RWPE2 (cell line): ENCODE measurements at regions not wholly inside any gene's neighbourhood (a gene's known extent, or its start where the extent isn't known, plus 50 kb on each side); places are given as distances from the start of the nearest gene placed in this dataset.
A peak's percentile ranks its signal among the peaks of the same experiment; 100 is the strongest.

Experiments used
- ATAC-seq: fragments of 200-7000 bp; cut with Tn5 transposase; 3 replicates; pipeline ENCODE4 v1.9.1; 2021; ENCODE audit warnings: low read depth
- DNase-seq: peaks from one replicate; pipeline ENCODE4 v3.0.0-alpha.2; 2020; ENCODE audit warnings: low spot score
- H3K27ac ChIP-seq: fragments of 450-650 bp; 2 replicates; pipeline ENCODE4 v1.5.1; 2017; ENCODE audit warnings: mild to moderate bottlenecking; ENCODE audit not compliant: poor library complexity, severe bottlenecking
- H3K27me3 ChIP-seq: fragments of 250-450 bp; sonication (Bioruptor Pico); 2 replicates; pipeline ENCODE4 v1.5.1; 2021; ENCODE audit warnings: mild to moderate bottlenecking, moderate library complexity; ENCODE audit not compliant: insufficient read depth, poor library complexity, severe bottlenecking
- H3K36me3 ChIP-seq: fragments of 250-450 bp; sonication (Bioruptor Pico); 2 replicates; pipeline ENCODE4 v1.5.1; 2020; ENCODE audit warnings: low read depth, mild to moderate bottlenecking, moderate library complexity
- H3K4me1 ChIP-seq: fragments of 250-450 bp; sonication (Bioruptor Pico); 2 replicates; pipeline ENCODE4 v1.5.1; 2021; ENCODE audit warnings: mild to moderate bottlenecking, moderate library complexity; ENCODE audit not compliant: insufficient read depth, poor library complexity, severe bottlenecking
- H3K4me3 ChIP-seq: fragments of 250-450 bp; sonication (Bioruptor Pico); 2 replicates; pipeline ENCODE4 v1.5.1; 2021; ENCODE audit warnings: mild to moderate bottlenecking, moderate library complexity; ENCODE audit not compliant: severe bottlenecking
- H3K9me3 ChIP-seq: fragments of 250-450 bp; sonication (Bioruptor Pico); 2 replicates; pipeline ENCODE4 v1.5.1; 2021; ENCODE audit warnings: mild to moderate bottlenecking, moderate library complexity; ENCODE audit not compliant: severe bottlenecking
- TF ChIP-seq, protein P1 (sequence below): fragments of 450-650 bp; IDR thresholded peaks from one replicate; pipeline ENCODE4 v1.5.1; 2017; ENCODE audit warnings: mild to moderate bottlenecking, moderate library complexity; ENCODE audit not compliant: poor library complexity, severe bottlenecking

DNA sequence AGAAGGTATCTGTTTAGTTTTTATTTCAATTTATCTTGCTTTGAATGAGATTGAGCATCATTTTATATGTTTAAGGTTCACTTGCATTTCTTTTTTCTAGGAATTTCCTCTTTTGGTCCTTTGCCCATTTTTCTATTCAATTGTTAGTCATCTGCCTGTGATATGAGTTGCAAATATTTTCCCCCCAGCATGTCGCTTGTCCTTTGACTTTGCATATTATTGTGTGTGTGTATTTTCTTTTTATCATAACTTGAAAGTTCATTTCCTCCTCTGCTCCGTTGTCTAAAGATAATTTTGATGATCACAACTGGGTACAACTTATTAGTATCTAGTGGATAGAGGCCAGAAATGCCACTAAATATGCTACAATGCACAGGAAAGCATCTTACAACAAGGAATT, 132.7 kb upstream of the MDFIC start:
- peaks cover 16% of the 10 kb centered on the region for H3K4me1 ChIP-seq
- no peaks in the 10 kb centered on the region for H3K27me3 ChIP-seq
- no peaks in the 10 kb centered on the region for H3K9me3 ChIP-seq
- no peak for DNase-seq
- no peak overlapping the region for H3K4me3 ChIP-seq
- no peaks in the 10 kb centered on the region for H3K36me3 ChIP-seq
- ATAC-seq: no peak
- peak overlapping the region; percentile 53 for H3K27ac ChIP-seq
- TF ChIP-seq, protein P1, sequence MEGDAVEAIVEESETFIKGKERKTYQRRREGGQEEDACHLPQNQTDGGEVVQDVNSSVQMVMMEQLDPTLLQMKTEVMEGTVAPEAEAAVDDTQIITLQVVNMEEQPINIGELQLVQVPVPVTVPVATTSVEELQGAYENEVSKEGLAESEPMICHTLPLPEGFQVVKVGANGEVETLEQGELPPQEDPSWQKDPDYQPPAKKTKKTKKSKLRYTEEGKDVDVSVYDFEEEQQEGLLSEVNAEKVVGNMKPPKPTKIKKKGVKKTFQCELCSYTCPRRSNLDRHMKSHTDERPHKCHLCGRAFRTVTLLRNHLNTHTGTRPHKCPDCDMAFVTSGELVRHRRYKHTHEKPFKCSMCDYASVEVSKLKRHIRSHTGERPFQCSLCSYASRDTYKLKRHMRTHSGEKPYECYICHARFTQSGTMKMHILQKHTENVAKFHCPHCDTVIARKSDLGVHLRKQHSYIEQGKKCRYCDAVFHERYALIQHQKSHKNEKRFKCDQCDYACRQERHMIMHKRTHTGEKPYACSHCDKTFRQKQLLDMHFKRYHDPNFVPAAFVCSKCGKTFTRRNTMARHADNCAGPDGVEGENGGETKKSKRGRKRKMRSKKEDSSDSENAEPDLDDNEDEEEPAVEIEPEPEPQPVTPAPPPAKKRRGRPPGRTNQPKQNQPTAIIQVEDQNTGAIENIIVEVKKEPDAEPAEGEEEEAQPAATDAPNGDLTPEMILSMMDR: no peak

DNA sequence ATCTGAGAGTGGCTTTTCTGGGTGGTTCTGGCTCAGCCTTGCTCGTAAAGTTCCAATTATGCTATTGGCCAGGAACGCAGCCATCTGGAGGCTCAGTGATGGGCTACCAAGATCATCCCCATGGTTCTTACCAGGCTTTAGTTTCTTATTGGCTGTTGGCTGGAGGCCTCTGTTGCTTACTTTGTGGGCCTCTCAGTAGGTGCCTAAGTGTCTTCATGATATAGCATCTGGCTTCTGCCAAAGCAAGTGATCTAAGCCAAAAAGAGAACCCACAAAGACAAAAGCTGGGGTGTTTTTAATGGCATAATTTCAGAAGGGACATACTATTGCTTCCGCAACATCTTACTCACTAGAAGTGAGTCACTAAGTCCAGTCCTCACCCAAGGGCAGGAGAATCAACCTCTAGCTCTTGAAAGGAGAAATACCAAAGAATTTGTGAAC, 132.0 kb upstream of the MDFIC start:
- ATAC-seq (peak; percentile 96), DNase-seq (no peak)
- H3K27ac ChIP-seq: peak overlapping the region; percentile 53
- H3K9me3 ChIP-seq: no peaks in the 10 kb centered on the region
- H3K4me3 ChIP-seq: no peak overlapping the region
- H3K36me3 ChIP-seq: no peaks in the 10 kb centered on the region
- H3K27me3 ChIP-seq: no peaks in the 10 kb centered on the region
- TF ChIP-seq, protein P1: no peak
- peaks cover 16% of the 10 kb centered on the region for H3K4me1 ChIP-seq

DNA sequence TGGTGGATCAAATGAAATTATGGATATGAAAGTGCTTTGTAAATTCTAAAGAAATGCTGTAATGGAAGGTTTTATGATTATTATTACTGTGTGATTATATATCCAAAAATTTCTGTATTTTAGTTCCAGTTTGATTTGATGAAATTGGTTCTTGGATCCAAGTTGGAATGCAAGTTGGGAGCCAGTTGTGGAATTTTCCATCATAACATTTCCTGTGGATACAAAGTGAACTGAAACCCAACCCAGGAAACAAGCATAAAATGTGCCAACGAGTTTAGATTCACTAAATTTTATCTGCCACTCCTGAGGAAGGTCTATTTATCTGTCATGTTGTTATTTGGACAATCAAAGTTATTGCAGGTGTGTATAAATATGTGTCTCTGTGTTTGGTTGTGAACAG, 131.4 kb upstream of the MDFIC start:
- TF ChIP-seq, protein P1: no peak
- Histone ChIP-seq H3K27ac (peak overlapping the region; percentile 53), H3K4me1 (peaks cover 13% of the 10 kb centered on the region), H3K27me3 (no peaks in the 10 kb centered on the region), H3K4me3 (no peak overlapping the region), H3K9me3 (no peaks in the 10 kb centered on the region), H3K36me3 (no peaks in the 10 kb centered on the region)
- ATAC-seq (no peak), DNase-seq (no peak)

DNA sequence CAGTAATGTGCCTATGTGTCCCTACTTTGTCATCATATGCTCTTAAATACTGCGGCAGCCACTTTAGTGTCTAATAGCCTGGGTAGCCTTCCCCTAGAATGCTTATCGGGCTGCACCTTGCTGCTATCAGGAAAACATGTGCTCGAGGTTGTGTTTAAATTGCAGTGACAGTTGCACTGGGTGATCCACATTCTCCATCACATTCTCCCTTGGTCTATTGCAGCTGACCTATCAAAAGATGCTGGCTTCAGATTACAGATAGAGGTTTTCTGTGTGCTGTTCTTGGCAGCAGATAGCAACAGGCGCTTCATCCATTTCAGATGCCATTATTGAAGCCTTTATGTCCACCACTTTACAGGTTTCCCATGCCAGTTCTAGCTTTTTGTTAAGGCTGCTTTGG, 130.1 kb upstream of the MDFIC start:
- TF ChIP-seq, protein P1: no peak
- Histone ChIP-seq H3K4me1 (peaks cover 13% of the 10 kb centered on the region), H3K9me3 (no peaks in the 10 kb centered on the region), H3K36me3 (no peaks in the 10 kb centered on the region), H3K27ac (no peak overlapping the region), H3K4me3 (no peak overlapping the region), H3K27me3 (no peaks in the 10 kb centered on the region)
- DNase-seq (no peak), ATAC-seq (no peak)

DNA sequence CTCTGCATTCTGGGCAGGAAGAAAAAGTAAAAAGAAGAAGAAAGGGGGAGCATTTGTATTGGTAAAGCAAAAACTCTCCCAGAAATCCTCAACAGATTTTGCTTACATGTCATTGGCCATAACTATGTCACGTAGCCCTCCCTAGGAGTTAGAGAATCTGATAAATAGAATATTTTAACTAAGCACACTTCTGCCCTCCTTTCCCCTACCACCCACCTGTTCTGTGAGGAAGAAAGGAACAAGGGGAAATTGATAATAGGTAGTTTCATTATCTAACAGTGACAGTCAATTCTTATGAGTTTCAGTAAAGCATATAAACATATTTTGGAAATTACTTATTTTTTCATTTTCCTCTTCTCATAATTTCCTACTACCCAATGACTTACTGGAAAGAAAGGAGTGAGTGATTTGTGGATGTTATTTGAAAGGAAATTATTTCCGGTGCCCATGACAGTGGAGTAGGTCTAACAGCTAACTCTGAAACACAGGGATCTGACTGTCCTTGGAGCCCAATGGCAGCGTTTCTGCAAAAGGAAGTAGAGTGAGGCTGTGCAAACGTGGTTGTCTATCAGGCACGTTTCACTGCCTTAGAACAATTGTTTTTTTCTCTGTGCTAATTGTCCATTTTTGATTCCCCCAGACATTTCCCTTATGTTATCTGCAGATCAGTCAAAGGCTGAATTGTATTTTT, 128.6 kb upstream of the MDFIC start:
- H3K9me3 ChIP-seq: no peaks in the 10 kb centered on the region
- peaks cover 13% of the 10 kb centered on the region for H3K4me1 ChIP-seq
- DNase-seq: no peak
- H3K27ac ChIP-seq: no peak overlapping the region
- no peak overlapping the region for H3K4me3 ChIP-seq
- H3K36me3 ChIP-seq: no peaks in the 10 kb centered on the region
- no peak for ATAC-seq
- no peaks in the 10 kb centered on the region for H3K27me3 ChIP-seq
- TF ChIP-seq, protein P1: no peak
